Vagina (tissue), 2 donors: ENCODE measurements at regions not wholly inside any gene's neighbourhood (a gene's known extent, or its start where the extent isn't known, plus 50 kb on each side); places are given as distances from the start of the nearest gene placed in this dataset.

Source experiments
- DNase-seq, 2 donors: peaks; one replicate each; pipeline ENCODE4 v3.0.0-alpha.2; 2017; ENCODE audit errors: extremely low spot score in 2 of 2
- H3K27ac ChIP-seq: fragments of 200-600 bp; sonication (generic); one replicate; pipeline ENCODE4 v1.5.1; 2019
- H3K27me3 ChIP-seq: fragments of 200-600 bp; sonication (generic); one replicate; pipeline ENCODE4 v1.5.1; 2019
- H3K36me3 ChIP-seq, 2 donors: fragments of 200-600 bp; sonication (generic); one replicate each; pipeline ENCODE4 v1.5.1; 2017 to 2019
- H3K4me1 ChIP-seq: fragments of 200-600 bp; sonication (generic); one replicate; pipeline ENCODE4 v1.5.1; 2019
- H3K4me3 ChIP-seq, 2 donors: fragments of 200-600 bp; sonication (generic); 1 replicate in 1 of 2; 2 replicates in 1 of 2; pipeline ENCODE4 v1.5.1; 2016 to 2019
- H3K9me3 ChIP-seq: fragments of 200-600 bp; sonication (generic); one replicate; pipeline ENCODE4 v1.5.1; 2019
- CTCF ChIP-seq, 3 experiments: fragments of 450-650 bp in 2 of 3; fragments of 200-600 bp in 1 of 3; sonication (generic) in 1 of 3; IDR thresholded peaks; one replicate each; pipeline ENCODE4 v1.5.1; 2017 to 2019; ENCODE audit warnings: antibody characterized with exemption in 3 of 3, mild to moderate bottlenecking in 2 of 3, moderate library complexity in 2 of 3
- POLR2A ChIP-seq, 2 donors: fragments of 450-650 bp; IDR thresholded peaks; one replicate each; pipeline ENCODE4 v1.6.1; 2017; ENCODE audit warnings: antibody characterized with exemption in 2 of 2, mild to moderate bottlenecking in 2 of 2, moderate library complexity in 2 of 2
- POLR2AphosphoS5 ChIP-seq, 2 donors: sonication (generic); formaldehyde crosslinking; IDR thresholded peaks; one replicate each; pipeline ENCODE4 v1.9.0; 2017; ENCODE audit warnings: antibody characterized with exemption in 2 of 2, mild to moderate bottlenecking in 2 of 2, low read depth in 1 of 2; ENCODE audit not compliant: insufficient read depth in 1 of 2
- intact Hi-C: fragments of 100-400 bp; cut with DNase I; formaldehyde crosslinking; loops from one replicate; pipeline ENCODE4 v1.15.1; 2023

DNA sequence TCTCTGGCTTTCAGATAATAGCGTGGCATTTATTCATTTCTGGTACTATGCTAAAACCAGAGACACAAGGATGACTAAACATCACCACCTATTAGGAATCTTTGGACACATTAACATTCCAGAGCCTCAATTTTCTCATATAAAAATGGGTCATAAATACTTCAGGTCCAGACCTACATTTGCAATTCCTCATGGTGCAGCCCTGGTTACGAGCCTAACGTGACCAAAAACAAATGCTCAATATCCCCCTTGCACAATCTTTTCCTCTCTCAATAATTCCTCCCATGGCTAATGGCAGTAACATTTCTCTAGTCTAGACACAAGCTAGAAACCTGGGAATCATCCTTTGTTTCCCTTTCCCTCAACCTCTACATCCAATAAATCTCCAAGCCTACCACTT is 112.8 kb upstream of the NABP1 start:
- Histone ChIP-seq H3K27ac (no peak overlapping the region), H3K4me3 (no peak overlapping the region), H3K27me3 (no peaks in the 10 kb centered on the region), H3K4me1 (no peaks in the 10 kb centered on the region), H3K9me3 (no peaks in the 10 kb centered on the region), H3K36me3 (no peaks in the 10 kb centered on the region)
- TF ChIP-seq CTCF (IDR thresholded peaks at IDR 0.05): no peak
- TF ChIP-seq POLR2AphosphoS5 (IDR thresholded peaks at IDR 0.05; ENCODE audit: insufficient read depth in 1 of 2, low read depth in 1 of 2): no peak
- TF ChIP-seq POLR2A (IDR thresholded peaks at IDR 0.05): no peak
- no peak for DNase-seq
- intact Hi-C loops: no loop called here

DNA sequence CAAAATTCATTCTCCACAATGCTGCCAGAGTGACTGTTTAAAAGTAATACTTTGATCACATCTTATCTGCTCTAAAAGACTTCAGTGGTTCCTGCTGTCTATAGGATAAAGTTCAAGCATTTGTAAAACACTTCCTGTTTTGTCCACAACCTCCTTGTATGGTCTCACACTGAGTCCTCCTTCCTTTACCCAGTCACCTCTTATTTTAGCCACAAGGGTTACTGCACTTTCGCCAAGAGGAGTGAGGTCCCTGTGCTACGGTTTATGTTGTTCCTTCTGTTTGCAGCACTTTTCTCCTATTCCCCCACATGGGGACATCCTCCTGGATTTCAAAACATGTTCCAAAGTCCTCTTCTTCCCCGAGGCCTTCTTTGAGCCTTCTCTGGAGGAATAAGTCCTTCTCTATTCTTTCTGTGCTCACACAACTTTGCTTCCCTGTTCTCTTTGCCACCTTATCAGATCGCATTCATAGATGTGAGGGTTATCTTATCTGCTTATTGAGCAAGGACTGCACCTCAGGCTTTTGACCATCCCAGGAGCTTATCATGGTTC is 112.2 kb upstream of the NABP1 start:
- DNase-seq: no peak
- Histone ChIP-seq H3K36me3 (no peaks in the 10 kb centered on the region), H3K27me3 (no peaks in the 10 kb centered on the region), H3K27ac (no peak overlapping the region), H3K4me3 (no peak overlapping the region), H3K9me3 (no peaks in the 10 kb centered on the region), H3K4me1 (peaks cover 3% of the 10 kb centered on the region)
- TF ChIP-seq CTCF (IDR thresholded peaks at IDR 0.05) (no peak), POLR2AphosphoS5 (IDR thresholded peaks at IDR 0.05; ENCODE audit: insufficient read depth in 1 of 2, low read depth in 1 of 2) (no peak), POLR2A (IDR thresholded peaks at IDR 0.05) (no peak)
- intact Hi-C loops: no loop called here

GRCh38 chr2:191566344-191566743 is 111.6 kb upstream of the NABP1 start:
- intact Hi-C loops: no loop called here
- Histone ChIP-seq H3K27ac (no peak overlapping the region), H3K4me1 (peaks cover 9% of the 10 kb centered on the region), H3K27me3 (no peaks in the 10 kb centered on the region), H3K4me3 (no peak overlapping the region), H3K36me3 (no peaks in the 10 kb centered on the region), H3K9me3 (no peaks in the 10 kb centered on the region)
- TF ChIP-seq CTCF (IDR thresholded peaks at IDR 0.05): peak in 1 of 3 experiments; percentile 56
- TF ChIP-seq POLR2AphosphoS5 (IDR thresholded peaks at IDR 0.05; ENCODE audit: insufficient read depth in 1 of 2, low read depth in 1 of 2): no peak
- TF ChIP-seq POLR2A (IDR thresholded peaks at IDR 0.05): no peak
- DNase-seq: no peak

DNA sequence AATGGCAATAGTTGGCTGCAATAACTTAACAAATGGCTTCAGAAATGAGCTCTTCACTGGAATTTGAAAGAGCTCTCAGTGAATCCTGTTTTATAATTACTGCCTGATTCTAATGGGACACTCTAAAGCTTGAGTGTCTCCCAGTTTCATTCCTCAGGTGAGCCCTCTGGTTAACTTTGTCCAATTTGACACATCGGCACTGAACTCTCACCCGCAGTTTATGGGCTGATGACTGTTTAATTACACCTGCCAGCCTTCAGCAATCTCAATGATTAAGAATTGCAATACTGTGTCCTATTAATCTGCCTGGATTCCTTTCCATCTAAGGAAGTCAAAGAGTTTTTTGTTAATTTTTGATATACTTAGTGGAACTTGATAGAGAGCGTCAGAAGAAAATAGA is 110.7 kb upstream of the NABP1 start:
- Histone ChIP-seq H3K4me1 (peaks cover 13% of the 10 kb centered on the region), H3K27me3 (no peaks in the 10 kb centered on the region), H3K27ac (no peak overlapping the region), H3K36me3 (no peaks in the 10 kb centered on the region), H3K9me3 (no peaks in the 10 kb centered on the region), H3K4me3 (no peak overlapping the region)
- intact Hi-C loops: no loop called here
- TF ChIP-seq CTCF (IDR thresholded peaks at IDR 0.05) (no peak), POLR2A (IDR thresholded peaks at IDR 0.05) (no peak), POLR2AphosphoS5 (IDR thresholded peaks at IDR 0.05; ENCODE audit: insufficient read depth in 1 of 2, low read depth in 1 of 2) (no peak)
- no peak for DNase-seq

GRCh38 chr2:191569025-191569424 is 108.9 kb upstream of the NABP1 start:
- no peaks in the 10 kb centered on the region for H3K27me3 ChIP-seq
- H3K4me1 ChIP-seq: peaks cover 13% of the 10 kb centered on the region
- DNase-seq: no peak
- H3K9me3 ChIP-seq: no peaks in the 10 kb centered on the region
- TF ChIP-seq POLR2A (IDR thresholded peaks at IDR 0.05) (no peak), CTCF (IDR thresholded peaks at IDR 0.05) (no peak), POLR2AphosphoS5 (IDR thresholded peaks at IDR 0.05; ENCODE audit: insufficient read depth in 1 of 2, low read depth in 1 of 2) (no peak)
- no peaks in the 10 kb centered on the region for H3K36me3 ChIP-seq
- H3K27ac ChIP-seq: no peak overlapping the region
- no peak overlapping the region for H3K4me3 ChIP-seq
- intact Hi-C loops: no loop called here
